ENCODE measurements at regions not wholly inside any gene's neighbourhood (a gene's known extent, or its start where the extent isn't known, plus 50 kb on each side); places are given as distances from the start of the nearest gene placed in this dataset.

DNA sequence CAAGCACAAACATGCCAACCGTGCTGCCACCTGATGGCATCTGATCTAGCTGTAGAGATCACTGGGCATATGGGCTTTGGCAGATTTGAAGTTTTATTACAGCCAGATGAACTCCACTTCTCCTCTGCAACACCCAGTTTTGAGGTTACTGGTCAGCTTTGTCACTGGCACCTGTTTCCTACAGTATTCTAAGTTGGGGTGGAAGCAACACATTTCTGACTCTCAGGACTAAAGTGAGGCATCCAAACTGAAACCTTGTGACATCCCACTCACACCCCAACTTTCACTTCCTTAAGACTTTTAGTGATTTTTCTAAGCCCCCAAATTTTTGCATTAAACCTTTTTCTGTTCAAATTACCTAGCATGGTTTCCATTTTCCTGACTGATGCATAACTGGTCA, 115.1 kb upstream of the PCDH18 start:
- no peaks in the 10 kb centered on the region for H3K9me3 Mint-ChIP-seq
- no peak overlapping the region for H3K4me3 Mint-ChIP-seq
- H3K27me3 Mint-ChIP-seq (ENCODE audit: insufficient read depth, low read depth, poor library complexity) = no peaks in the 10 kb centered on the region
- Histone ChIP-seq H2AFZ (no peak overlapping the region), H3K27me3 (ENCODE audit: insufficient read depth) (no peaks in the 10 kb centered on the region), H3K4me1 (ENCODE audit: insufficient read depth) (no peaks in the 10 kb centered on the region), H3K27ac (ENCODE audit: low read depth) (no peak overlapping the region), H4K20me1 (replicated peaks; ENCODE audit: insufficient read depth) (no peaks in the 10 kb centered on the region), H3K4me2 (no peak overlapping the region), H3K4me3 (no peak overlapping the region), H3K36me3 (ENCODE audit: insufficient read depth) (no peaks in the 10 kb centered on the region), H3K79me2 (replicated peaks; ENCODE audit: insufficient read depth) (no peaks in the 10 kb centered on the region), H3F3A (replicated peaks; ENCODE audit: low read depth) (no peaks in the 10 kb centered on the region), H3K9me2 (ENCODE audit: insufficient read depth) (no peaks in the 10 kb centered on the region)
- DNase-seq (ENCODE audit: low spot score) = no peak
- ATAC-seq = no peak
- H3K27ac Mint-ChIP-seq = no peak overlapping the region
- no peak for TF ChIP-seq STAT1 (IDR thresholded peaks at IDR 0.05; ENCODE audit: unreplicated experiment)
- no peaks in the 10 kb centered on the region for H3K4me1 Mint-ChIP-seq
- no peaks in the 10 kb centered on the region for H3K36me3 Mint-ChIP-seq (ENCODE audit: low read depth)

DNA sequence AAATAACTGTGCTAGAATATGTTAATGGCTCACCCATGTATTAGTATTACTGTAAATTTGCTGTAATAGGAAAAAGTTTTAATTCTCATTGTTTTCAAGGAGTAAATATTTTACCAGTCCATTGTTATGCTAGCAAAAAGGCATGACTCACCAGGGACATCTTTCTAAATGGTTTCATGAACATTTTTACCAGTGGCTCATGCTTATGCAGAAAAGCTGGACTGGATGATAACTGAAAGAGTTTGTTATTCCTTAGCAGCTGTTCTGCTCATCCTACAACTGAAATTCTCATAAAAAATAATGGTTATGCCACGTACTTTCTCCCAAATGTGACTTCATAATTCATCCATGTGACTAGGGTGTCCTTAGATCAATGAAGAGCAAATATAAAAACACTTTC, 111.9 kb upstream of the PCDH18 start:
- Mint-ChIP-seq H3K9me3 (no peaks in the 10 kb centered on the region), H3K27me3 (ENCODE audit: insufficient read depth, low read depth, poor library complexity) (no peaks in the 10 kb centered on the region), H3K36me3 (ENCODE audit: low read depth) (no peaks in the 10 kb centered on the region), H3K27ac (no peak overlapping the region), H3K4me1 (no peaks in the 10 kb centered on the region), H3K4me3 (no peak overlapping the region)
- TF ChIP-seq CREB1 (CRISPR knock-in tag; IDR thresholded peaks at IDR 0.05; ENCODE audit: low read depth) (no peak), EZH2phosphoT487 (IDR thresholded peaks at IDR 0.05; ENCODE audit: unreplicated experiment) (no peak), JUNB (IDR thresholded peaks at IDR 0.05; ENCODE audit: unreplicated experiment) (no peak), POLR2AphosphoS5 (IDR thresholded peaks at IDR 0.05; ENCODE audit: low read depth) (no peak), EZH2 (IDR thresholded peaks at IDR 0.05; ENCODE audit: low read depth, unreplicated experiment) (no peak), STAT1 (IDR thresholded peaks at IDR 0.05; ENCODE audit: unreplicated experiment) (no peak)
- TF ChIP-seq, protein P1, sequence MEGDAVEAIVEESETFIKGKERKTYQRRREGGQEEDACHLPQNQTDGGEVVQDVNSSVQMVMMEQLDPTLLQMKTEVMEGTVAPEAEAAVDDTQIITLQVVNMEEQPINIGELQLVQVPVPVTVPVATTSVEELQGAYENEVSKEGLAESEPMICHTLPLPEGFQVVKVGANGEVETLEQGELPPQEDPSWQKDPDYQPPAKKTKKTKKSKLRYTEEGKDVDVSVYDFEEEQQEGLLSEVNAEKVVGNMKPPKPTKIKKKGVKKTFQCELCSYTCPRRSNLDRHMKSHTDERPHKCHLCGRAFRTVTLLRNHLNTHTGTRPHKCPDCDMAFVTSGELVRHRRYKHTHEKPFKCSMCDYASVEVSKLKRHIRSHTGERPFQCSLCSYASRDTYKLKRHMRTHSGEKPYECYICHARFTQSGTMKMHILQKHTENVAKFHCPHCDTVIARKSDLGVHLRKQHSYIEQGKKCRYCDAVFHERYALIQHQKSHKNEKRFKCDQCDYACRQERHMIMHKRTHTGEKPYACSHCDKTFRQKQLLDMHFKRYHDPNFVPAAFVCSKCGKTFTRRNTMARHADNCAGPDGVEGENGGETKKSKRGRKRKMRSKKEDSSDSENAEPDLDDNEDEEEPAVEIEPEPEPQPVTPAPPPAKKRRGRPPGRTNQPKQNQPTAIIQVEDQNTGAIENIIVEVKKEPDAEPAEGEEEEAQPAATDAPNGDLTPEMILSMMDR (conservative IDR thresholded peaks at IDR 0.05; ENCODE audit: low read depth in 2 of 2) = no peak
- TF ChIP-seq, protein P2, sequence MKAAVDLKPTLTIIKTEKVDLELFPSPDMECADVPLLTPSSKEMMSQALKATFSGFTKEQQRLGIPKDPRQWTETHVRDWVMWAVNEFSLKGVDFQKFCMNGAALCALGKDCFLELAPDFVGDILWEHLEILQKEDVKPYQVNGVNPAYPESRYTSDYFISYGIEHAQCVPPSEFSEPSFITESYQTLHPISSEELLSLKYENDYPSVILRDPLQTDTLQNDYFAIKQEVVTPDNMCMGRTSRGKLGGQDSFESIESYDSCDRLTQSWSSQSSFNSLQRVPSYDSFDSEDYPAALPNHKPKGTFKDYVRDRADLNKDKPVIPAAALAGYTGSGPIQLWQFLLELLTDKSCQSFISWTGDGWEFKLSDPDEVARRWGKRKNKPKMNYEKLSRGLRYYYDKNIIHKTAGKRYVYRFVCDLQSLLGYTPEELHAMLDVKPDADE (IDR thresholded peaks at IDR 0.05) = no peak
- TF ChIP-seq, protein P3, sequence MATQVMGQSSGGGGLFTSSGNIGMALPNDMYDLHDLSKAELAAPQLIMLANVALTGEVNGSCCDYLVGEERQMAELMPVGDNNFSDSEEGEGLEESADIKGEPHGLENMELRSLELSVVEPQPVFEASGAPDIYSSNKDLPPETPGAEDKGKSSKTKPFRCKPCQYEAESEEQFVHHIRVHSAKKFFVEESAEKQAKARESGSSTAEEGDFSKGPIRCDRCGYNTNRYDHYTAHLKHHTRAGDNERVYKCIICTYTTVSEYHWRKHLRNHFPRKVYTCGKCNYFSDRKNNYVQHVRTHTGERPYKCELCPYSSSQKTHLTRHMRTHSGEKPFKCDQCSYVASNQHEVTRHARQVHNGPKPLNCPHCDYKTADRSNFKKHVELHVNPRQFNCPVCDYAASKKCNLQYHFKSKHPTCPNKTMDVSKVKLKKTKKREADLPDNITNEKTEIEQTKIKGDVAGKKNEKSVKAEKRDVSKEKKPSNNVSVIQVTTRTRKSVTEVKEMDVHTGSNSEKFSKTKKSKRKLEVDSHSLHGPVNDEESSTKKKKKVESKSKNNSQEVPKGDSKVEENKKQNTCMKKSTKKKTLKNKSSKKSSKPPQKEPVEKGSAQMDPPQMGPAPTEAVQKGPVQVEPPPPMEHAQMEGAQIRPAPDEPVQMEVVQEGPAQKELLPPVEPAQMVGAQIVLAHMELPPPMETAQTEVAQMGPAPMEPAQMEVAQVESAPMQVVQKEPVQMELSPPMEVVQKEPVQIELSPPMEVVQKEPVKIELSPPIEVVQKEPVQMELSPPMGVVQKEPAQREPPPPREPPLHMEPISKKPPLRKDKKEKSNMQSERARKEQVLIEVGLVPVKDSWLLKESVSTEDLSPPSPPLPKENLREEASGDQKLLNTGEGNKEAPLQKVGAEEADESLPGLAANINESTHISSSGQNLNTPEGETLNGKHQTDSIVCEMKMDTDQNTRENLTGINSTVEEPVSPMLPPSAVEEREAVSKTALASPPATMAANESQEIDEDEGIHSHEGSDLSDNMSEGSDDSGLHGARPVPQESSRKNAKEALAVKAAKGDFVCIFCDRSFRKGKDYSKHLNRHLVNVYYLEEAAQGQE (IDR thresholded peaks at IDR 0.05; ENCODE audit: unreplicated experiment) = no peak
- H3K36me3 ChIP-seq (ENCODE audit: insufficient read depth) = no peaks in the 10 kb centered on the region
- DNase-seq (ENCODE audit: low spot score) = no peak
- H4K20me1 ChIP-seq (replicated peaks; ENCODE audit: insufficient read depth) = no peaks in the 10 kb centered on the region
- H3F3A ChIP-seq (replicated peaks; ENCODE audit: low read depth) = no peaks in the 10 kb centered on the region
- H3K4me1 ChIP-seq (ENCODE audit: insufficient read depth) = no peaks in the 10 kb centered on the region
- no peaks in the 10 kb centered on the region for H3K79me2 ChIP-seq (replicated peaks; ENCODE audit: insufficient read depth)
- no peaks in the 10 kb centered on the region for H3K27me3 ChIP-seq (ENCODE audit: insufficient read depth)
- no peak for ATAC-seq
- no peak overlapping the region for H3K4me3 ChIP-seq
- no peak overlapping the region for H3K4me2 ChIP-seq
- no peak overlapping the region for H2AFZ ChIP-seq
- H3K9me2 ChIP-seq (ENCODE audit: insufficient read depth) = no peaks in the 10 kb centered on the region
- no peak overlapping the region for H3K27ac ChIP-seq (ENCODE audit: low read depth)
